Stimulated activated naive CD8-positive, alpha-beta T cell treated with anti-CD3 and anti-CD28 coated beads, Interleukin-15, amount 100 ng/mL, for 72 hours (primary cell): ENCODE measurements at regions not wholly inside any gene's neighbourhood (a gene's known extent, or its start where the extent isn't known, plus 50 kb on each side); places are given as distances from the start of the nearest gene placed in this dataset.

Experiments
- ATAC-seq: fragments of 150-1000 bp; cut with Tn5 transposase; 2 replicates; pipeline ENCODE4 v1.10.0; 2021; ENCODE audit warnings: mild to moderate bottlenecking, moderate library complexity
- DNase-seq, 2 donors: peaks; one replicate each; pipeline ENCODE4 v3.0.0; 2021 to 2022
- H3K27ac Mint-ChIP-seq, 2 donors: one replicate each; pipeline ENCODE4 v1.8.0; 2022; ENCODE audit warnings: mild to moderate bottlenecking in 2 of 2, mixed read lengths in 2 of 2, moderate library complexity in 2 of 2
- H3K27me3 Mint-ChIP-seq: one replicate; pipeline ENCODE4 v1.8.0; 2022; ENCODE audit warnings: mixed read lengths
- H3K4me1 Mint-ChIP-seq: one replicate; pipeline ENCODE4 v1.8.0; 2022; ENCODE audit warnings: mild to moderate bottlenecking, mixed read lengths
- H3K4me3 Mint-ChIP-seq, 2 donors: one replicate each; pipeline ENCODE4 v1.8.0; 2022; ENCODE audit warnings: mild to moderate bottlenecking in 2 of 2, mixed read lengths in 2 of 2, moderate library complexity in 1 of 2
- H3K9me3 Mint-ChIP-seq, 2 donors: one replicate each; pipeline ENCODE4 v1.8.0; 2022; ENCODE audit warnings: mixed read lengths in 2 of 2

DNA sequence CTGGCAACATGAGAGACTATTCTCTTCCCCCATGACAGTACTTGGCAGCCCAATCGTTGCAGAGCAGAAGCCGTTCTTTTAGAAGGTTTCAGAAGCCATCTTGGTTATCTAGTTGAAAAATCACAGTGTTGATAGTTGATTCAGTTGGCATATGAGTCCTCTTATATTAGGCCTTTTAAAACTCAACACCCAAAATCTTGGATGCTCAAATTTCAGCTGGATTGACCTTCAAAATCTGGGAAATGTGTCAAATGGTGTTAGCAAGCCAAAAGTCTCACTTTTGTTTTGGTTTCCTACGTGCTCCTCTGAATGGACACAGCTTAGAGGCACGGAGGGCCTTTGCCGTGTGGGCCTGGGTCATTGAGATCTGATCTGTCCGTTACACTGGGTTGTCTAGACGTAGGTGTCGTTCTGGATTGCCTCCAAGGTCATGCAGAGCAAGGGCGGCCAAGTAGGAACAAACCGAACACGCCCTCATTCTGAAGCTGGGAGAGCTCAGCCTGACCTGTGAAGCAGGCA, 59.3 kb upstream of the BMPER start:
- no peaks in the 10 kb centered on the region for H3K4me1 Mint-ChIP-seq
- peaks cover 0 to 8% of the 10 kb centered on the region in 2 donors for H3K9me3 Mint-ChIP-seq
- ATAC-seq (no peak), DNase-seq (no peak)
- H3K27ac Mint-ChIP-seq, result no peak overlapping the region
- no peaks in the 10 kb centered on the region for H3K27me3 Mint-ChIP-seq
- no peak overlapping the region for H3K4me3 Mint-ChIP-seq

DNA sequence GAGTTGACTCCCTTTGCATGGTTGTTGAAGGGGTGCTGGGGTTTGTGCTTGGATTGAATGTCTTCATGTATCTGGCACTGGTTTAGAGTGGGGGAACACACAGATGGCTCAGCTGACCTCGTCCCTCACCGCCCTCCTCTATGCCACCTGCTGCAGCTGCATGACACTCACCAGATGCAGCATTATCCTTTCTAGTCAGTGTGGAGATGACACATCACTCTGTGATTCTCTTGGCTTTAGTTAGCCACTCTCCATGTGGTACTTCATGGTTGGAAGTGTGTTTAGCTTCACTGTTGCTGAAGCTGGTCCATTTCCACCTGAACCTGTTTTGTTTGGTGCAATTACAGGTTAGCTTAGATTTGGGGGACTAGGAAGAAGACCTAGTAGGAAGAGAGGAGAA, 56.3 kb upstream of the BMPER start:
- no peak for DNase-seq
- H3K9me3 Mint-ChIP-seq, result peaks cover 0 to 5% of the 10 kb centered on the region in 2 donors
- no peaks in the 10 kb centered on the region for H3K4me1 Mint-ChIP-seq
- H3K27ac Mint-ChIP-seq, result no peak overlapping the region
- ATAC-seq, result peak; percentile 40
- H3K4me3 Mint-ChIP-seq, result no peak overlapping the region
- H3K27me3 Mint-ChIP-seq, result peaks cover 5% of the 10 kb centered on the region

DNA sequence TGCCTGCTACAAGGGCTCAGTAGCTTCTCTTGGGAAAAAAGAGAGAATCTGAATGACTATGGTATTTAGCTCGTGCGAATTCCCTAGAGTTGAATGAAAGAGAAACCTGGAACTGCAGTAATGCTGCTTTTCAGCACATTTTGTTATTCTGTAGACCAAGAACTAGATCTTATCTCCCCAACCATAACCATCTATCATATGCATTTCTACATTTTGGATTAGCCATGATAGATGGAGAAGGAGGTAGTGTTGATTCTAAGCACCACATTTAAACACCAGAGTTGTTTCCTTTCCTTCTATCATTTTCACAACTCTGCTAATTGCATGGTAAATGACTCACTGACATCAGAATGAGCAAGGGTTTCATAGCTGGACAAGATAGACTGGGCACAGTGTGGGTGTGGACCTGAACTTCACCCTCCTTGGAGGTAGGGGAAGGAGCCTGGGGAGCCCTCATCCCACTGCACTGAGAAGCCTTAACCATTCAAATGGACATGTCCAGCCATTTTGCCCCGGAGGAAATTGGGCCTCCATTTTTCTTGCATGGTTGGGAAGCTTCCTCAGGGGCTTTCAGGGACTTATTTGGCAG, 55.3 kb upstream of the BMPER start:
- Mint-ChIP-seq H3K4me1 (no peaks in the 10 kb centered on the region), H3K4me3 (no peak overlapping the region), H3K9me3 (no peaks in the 10 kb centered on the region), H3K27me3 (peaks cover 16% of the 10 kb centered on the region), H3K27ac (no peak overlapping the region)
- ATAC-seq, result no peak
- DNase-seq, result no peak

- no peaks in the 10 kb centered on the region for H3K4me1 Mint-ChIP-seq
- peaks cover 18% of the 10 kb centered on the region for H3K27me3 Mint-ChIP-seq
- no peak overlapping the region for H3K27ac Mint-ChIP-seq
- DNase-seq, result no peak
- H3K4me3 Mint-ChIP-seq, result no peak overlapping the region
- no peaks in the 10 kb centered on the region for H3K9me3 Mint-ChIP-seq
- no peak for ATAC-seq
Observed at GRCh38 chr7:33850768-33851167, 54.6 kb upstream of the BMPER start.

DNA sequence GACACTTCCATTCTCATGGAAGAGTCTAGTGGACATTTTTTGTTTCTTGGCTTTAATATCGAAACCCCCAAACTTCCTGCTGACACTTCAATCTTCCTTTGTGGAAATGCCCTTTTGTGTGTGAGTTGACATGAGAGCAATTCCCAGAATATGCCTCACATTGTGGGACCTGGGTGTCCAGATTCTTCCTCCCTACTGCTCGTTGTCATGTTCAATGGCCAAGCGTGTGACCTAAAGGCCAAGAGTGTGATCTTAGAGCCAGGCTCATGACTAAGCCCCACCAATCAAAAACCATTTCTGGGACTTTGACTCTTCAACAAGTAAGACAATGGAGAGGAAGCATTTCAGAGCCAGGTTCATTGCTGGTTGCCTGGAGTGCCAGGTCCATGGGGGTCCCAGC, 52.5 kb upstream of the BMPER start:
- H3K4me3 Mint-ChIP-seq, result no peak overlapping the region
- H3K27me3 Mint-ChIP-seq, result peaks cover 18% of the 10 kb centered on the region
- no peaks in the 10 kb centered on the region for H3K9me3 Mint-ChIP-seq
- no peak overlapping the region for H3K27ac Mint-ChIP-seq
- no peak for ATAC-seq
- H3K4me1 Mint-ChIP-seq, result no peaks in the 10 kb centered on the region
- DNase-seq, result no peak

GRCh38 chr7:33853361-33854062, 51.8 kb upstream of the BMPER start:
- DNase-seq, result no peak
- H3K4me3 Mint-ChIP-seq, result no peak overlapping the region
- H3K27me3 Mint-ChIP-seq, result peaks cover 18% of the 10 kb centered on the region
- H3K4me1 Mint-ChIP-seq, result no peaks in the 10 kb centered on the region
- H3K9me3 Mint-ChIP-seq, result no peaks in the 10 kb centered on the region
- no peak overlapping the region for H3K27ac Mint-ChIP-seq
- ATAC-seq, result no peak

- Mint-ChIP-seq H3K27me3 (peaks cover 18% of the 10 kb centered on the region), H3K4me3 (no peak overlapping the region), H3K9me3 (no peaks in the 10 kb centered on the region), H3K27ac (no peak overlapping the region), H3K4me1 (no peaks in the 10 kb centered on the region)
- ATAC-seq, result no peak
- no peak for DNase-seq
Observed at GRCh38 chr7:33854178-33854577, 51.2 kb upstream of the BMPER start.

DNA sequence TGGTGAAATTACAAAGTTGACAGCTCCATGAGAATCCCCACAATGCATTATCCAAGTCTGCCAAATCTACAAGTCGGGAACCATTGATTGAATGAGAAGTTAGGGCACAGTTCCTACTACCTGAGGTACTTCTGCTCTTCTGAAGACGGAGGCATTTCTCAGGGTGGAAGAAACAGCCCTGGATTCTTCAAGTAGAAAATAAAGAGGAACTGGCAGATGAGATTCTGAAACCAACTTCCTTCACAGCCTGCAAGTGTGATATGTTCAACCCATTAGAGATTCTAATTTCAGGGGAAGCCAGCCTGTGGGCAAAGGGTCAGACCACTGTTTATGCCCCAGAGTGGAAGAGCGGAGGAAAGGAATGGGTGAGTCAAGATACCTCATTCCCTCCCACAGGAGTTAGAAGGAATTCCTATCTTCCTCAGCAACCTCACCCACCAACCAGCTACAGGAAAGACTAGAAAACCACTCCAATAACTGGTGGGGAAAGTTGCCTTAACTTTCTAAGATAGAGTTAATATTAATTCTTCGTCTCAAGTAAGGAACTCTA, 50.5 kb upstream of the BMPER start:
- no peak overlapping the region for H3K27ac Mint-ChIP-seq
- no peak overlapping the region for H3K4me3 Mint-ChIP-seq
- peaks cover 0 to 5% of the 10 kb centered on the region in 2 donors for H3K9me3 Mint-ChIP-seq
- ATAC-seq, result no peak
- DNase-seq, result no peak
- H3K27me3 Mint-ChIP-seq, result peaks cover 25% of the 10 kb centered on the region
- H3K4me1 Mint-ChIP-seq, result no peaks in the 10 kb centered on the region
